IMR-90 (cell line): ENCODE measurements at regions not wholly inside any gene's neighbourhood (a gene's known extent, or its start where the extent isn't known, plus 50 kb on each side); places are given as distances from the start of the nearest gene placed in this dataset.

ENCODE experiments used
- ATAC-seq: fragments of 200-7000 bp; cut with Tn5 transposase; 2 replicates; pipeline ENCODE4 v1.9.1; 2020; ENCODE audit warnings: low read depth, mild to moderate bottlenecking, moderate library complexity
- BruUV-seq: library from RNA; stranded (reverse); fragments of 400-500 nt; replicated peaks from 2 replicates; lab custom pipeline; 2021; lab: Mats Ljungman, UMichigan
- CTCF ChIA-PET: fragments of 300-600 bp; formaldehyde crosslinking; extraction: SDS; loops from one replicate; lab custom pipeline; 2021; ENCODE audit warnings: antibody characterized with exemption; lab: Yijun Ruan, JAX
- POLR2A ChIA-PET: fragments of 300-600 bp; sonication (Branson Sonifier 250); formaldehyde crosslinking; loops from one replicate; lab custom pipeline; 2022; ENCODE audit warnings: antibody characterized with exemption; ENCODE audit not compliant: unreplicated experiment; lab: Charles Lee
- DNase-seq: peaks from one replicate; pipeline ENCODE4 v3.0.0; 2013
- H2AFZ ChIP-seq: replicated peaks from 2 replicates; pipeline ENCODE3; 2013; ENCODE audit warnings: low read length, mild to moderate bottlenecking; ENCODE audit not compliant: poor library complexity
- H2AK5ac ChIP-seq: 2 replicates; pipeline ENCODE4 v1.6.1; 2013; ENCODE audit warnings: low read depth, low read length, inconsistent platforms
- H2AK9ac ChIP-seq: replicated peaks from 2 replicates; pipeline ENCODE3; 2013; ENCODE audit warnings: mild to moderate bottlenecking, low read depth, low read length, moderate library complexity; ENCODE audit not compliant: poor library complexity
- H2BK120ac ChIP-seq: 2 replicates; pipeline ENCODE4 v1.6.1; 2013; ENCODE audit warnings: low read depth, low read length, inconsistent platforms
- H2BK15ac ChIP-seq: 3 replicates; pipeline ENCODE4 v1.6.1; 2013; ENCODE audit warnings: low read depth, low read length, inconsistent platforms
- H2BK20ac ChIP-seq: 2 replicates; pipeline ENCODE4 v1.6.1; 2013; ENCODE audit warnings: low read depth, mild to moderate bottlenecking, inconsistent platforms, low read length, moderate library complexity
- H2BK5ac ChIP-seq: 2 replicates; pipeline ENCODE4 v1.6.1; 2013; ENCODE audit warnings: mild to moderate bottlenecking, low read depth, low read length, inconsistent platforms; ENCODE audit not compliant: poor library complexity, severe bottlenecking
- H3K14ac ChIP-seq: replicated peaks from 2 replicates; pipeline ENCODE4 v1.6.1; 2013; ENCODE audit warnings: low read depth, low read length, inconsistent platforms
- H3K18ac ChIP-seq: 2 replicates; pipeline ENCODE4 v1.6.1; 2013; ENCODE audit warnings: low read depth, low read length, control low read depth
- H3K23ac ChIP-seq: 2 replicates; pipeline ENCODE4 v1.6.1; 2013; ENCODE audit warnings: low read depth, low read length, inconsistent platforms
- H3K27ac ChIP-seq: 2 replicates; pipeline ENCODE4 v1.5.1; 2013; ENCODE audit warnings: mild to moderate bottlenecking, control low read depth, low read length; ENCODE audit not compliant: insufficient read depth
- H3K27me3 ChIP-seq: 2 replicates; pipeline ENCODE4 v1.6.1; 2013; ENCODE audit warnings: low read length; ENCODE audit not compliant: control insufficient read depth, insufficient read depth
- H3K36me3 ChIP-seq: 2 replicates; pipeline ENCODE4 v1.6.1; 2013; ENCODE audit warnings: low read length, mixed read lengths; ENCODE audit not compliant: control insufficient read depth, insufficient read depth
- H3K4ac ChIP-seq: 2 replicates; pipeline ENCODE4 v1.6.1; 2013; ENCODE audit warnings: low read depth, low read length, inconsistent platforms
- H3K4me1 ChIP-seq: 2 replicates; pipeline ENCODE4 v1.6.1; 2013; ENCODE audit warnings: low read length, mixed read lengths; ENCODE audit not compliant: control insufficient read depth, insufficient read depth
- H3K4me2 ChIP-seq: 2 replicates; pipeline ENCODE4 v1.6.1; 2013; ENCODE audit warnings: low read depth, mild to moderate bottlenecking, control low read depth, low read length, moderate library complexity
- H3K4me3 ChIP-seq: 2 replicates; pipeline ENCODE4 v1.5.1; 2013; ENCODE audit warnings: low read depth, mild to moderate bottlenecking, control low read depth, low read length, moderate library complexity; ENCODE audit not compliant: insufficient read depth
- H3K56ac ChIP-seq: 2 replicates; pipeline ENCODE4 v1.6.1; 2013; ENCODE audit warnings: low read length, inconsistent platforms; ENCODE audit not compliant: insufficient read depth; ENCODE audit errors: extremely low read depth
- H3K79me1 ChIP-seq, 2 experiments: 2 replicates each; pipeline ENCODE4 v1.6.1; 2013; ENCODE audit warnings: low read length in 2 of 2, inconsistent platforms in 1 of 2, low read depth in 1 of 2
- H3K9ac ChIP-seq: 2 replicates; pipeline ENCODE4 v1.6.1; 2013; ENCODE audit warnings: low read depth, low read length, control low read depth
- H3K9me1 ChIP-seq: 2 replicates; pipeline ENCODE4 v1.6.1; 2013; ENCODE audit warnings: low read length, inconsistent platforms; ENCODE audit not compliant: insufficient read depth
- H3K9me3 ChIP-seq: 2 replicates; pipeline ENCODE4 v1.6.1; 2013; ENCODE audit warnings: low read length; ENCODE audit not compliant: control insufficient read depth, insufficient read depth
- H4K20me1 ChIP-seq: 2 replicates; pipeline ENCODE4 v1.6.1; 2013; ENCODE audit warnings: low read length, inconsistent platforms; ENCODE audit not compliant: insufficient read depth
- H4K5ac ChIP-seq: 2 replicates; pipeline ENCODE4 v1.6.1; 2013; ENCODE audit warnings: mild to moderate bottlenecking, low read depth, low read length, control low read depth
- H4K8ac ChIP-seq, 2 experiments: 2 replicates each; pipeline ENCODE4 v1.6.1; 2013; ENCODE audit warnings: low read depth in 2 of 2, low read length in 2 of 2, control low read depth in 1 of 2, inconsistent platforms in 1 of 2
- H4K91ac ChIP-seq: 2 replicates; pipeline ENCODE4 v1.6.1; 2013; ENCODE audit warnings: low read depth, low read length, inconsistent platforms; ENCODE audit not compliant: insufficient read depth
- BHLHE40 ChIP-seq: fragments of 150-350 bp; IDR thresholded peaks from 2 replicates; pipeline ENCODE4 v1.6.1; 2016; ENCODE audit warnings: mild to moderate bottlenecking, low read depth, low read length
- CEBPB ChIP-seq: IDR thresholded peaks from 2 replicates; pipeline ENCODE4 v1.6.1; 2012; ENCODE audit warnings: low read depth, low read length, improper control_type of control experiment
- CHD1 ChIP-seq: IDR thresholded peaks from 2 replicates; pipeline ENCODE4 v1.6.1; 2012; ENCODE audit warnings: low read depth, low read length, improper control_type of control experiment
- CTCF ChIP-seq: conservative IDR thresholded peaks from 2 replicates; pipeline ENCODE4 v1.5.1; 2012; ENCODE audit warnings: mild to moderate bottlenecking, low read depth, low read length, improper control_type of control experiment
- ELK1 ChIP-seq: fragments of 150-350 bp; IDR thresholded peaks from 2 replicates; pipeline ENCODE4 v1.6.1; 2016; ENCODE audit warnings: low read depth, mild to moderate bottlenecking, low read length, moderate library complexity, borderline replicate concordance
- FOS ChIP-seq: fragments of 150-350 bp; IDR thresholded peaks from 2 replicates; pipeline ENCODE4 v1.6.1; 2016; ENCODE audit warnings: low read depth, low read length
- MAFK ChIP-seq: IDR thresholded peaks from 2 replicates; pipeline ENCODE4 v1.6.1; 2012; ENCODE audit warnings: low read depth, low read length, improper control_type of control experiment
- MAZ ChIP-seq: IDR thresholded peaks from 2 replicates; pipeline ENCODE4 v1.6.1; 2012; ENCODE audit warnings: low read depth, mild to moderate bottlenecking, low read length, improper control_type of control experiment, moderate library complexity, borderline replicate concordance
- MXI1 ChIP-seq: IDR thresholded peaks from 2 replicates; pipeline ENCODE4 v1.6.1; 2012; ENCODE audit warnings: low read depth, mild to moderate bottlenecking, low read length, moderate library complexity, borderline replicate concordance
- NFE2L2 ChIP-seq: fragments of 150-350 bp; IDR thresholded peaks from 2 replicates; pipeline ENCODE4 v1.6.1; 2016; ENCODE audit warnings: low read depth, mild to moderate bottlenecking, low read length
- POLR2A ChIP-seq: IDR thresholded peaks from 2 replicates; pipeline ENCODE4 v1.6.1; 2012; ENCODE audit warnings: mild to moderate bottlenecking, low read depth, low read length
- RAD21 ChIP-seq: IDR thresholded peaks from 2 replicates; pipeline ENCODE4 v1.6.1; 2012; ENCODE audit warnings: low read length, improper control_type of control experiment
- RCOR1 ChIP-seq: IDR thresholded peaks from 2 replicates; pipeline ENCODE4 v1.6.1; 2012; ENCODE audit warnings: mild to moderate bottlenecking, low read length, improper control_type of control experiment; ENCODE audit not compliant: insufficient replicate concordance
- RFX5 ChIP-seq: IDR thresholded peaks from 2 replicates; pipeline ENCODE4 v1.8.0; 2012; ENCODE audit warnings: low read depth, mild to moderate bottlenecking, low read length, moderate library complexity
- SMC3 ChIP-seq: fragments of 150-350 bp; IDR thresholded peaks from 2 replicates; pipeline ENCODE4 v1.6.1; 2016; ENCODE audit warnings: low read depth, mild to moderate bottlenecking, antibody characterized with exemption, low read length, moderate library complexity
- USF2 ChIP-seq: fragments of 150-350 bp; IDR thresholded peaks from 2 replicates; pipeline ENCODE4 v1.6.1; 2017; ENCODE audit warnings: mild to moderate bottlenecking, antibody characterized with exemption, low read length, low read depth
- WGBS, 2 experiments: methylation state at CpG; one replicate each; pipeline versions ENCODE4 v1.1.5 to v1.1.7; 2013; ENCODE audit warnings: missing lambda C conversion rate in 2 of 2; ENCODE audit not compliant: insufficient read length in 1 of 2; ENCODE audit errors: extremely low coverage in 2 of 2; 5-methylcytosine and 5-hydroxymethylcytosine counted together
- dilution Hi-C: fragments of 300-500 bp; cut with HindIII; formaldehyde crosslinking; loops from one replicate; pipeline ENCODE4 v1.14.3; 2018; ENCODE audit warnings: low sequenced_read_pairs; ENCODE audit not compliant: unreplicated experiment
- in situ Hi-C: fragments of 300-500 bp; cut with MboI; formaldehyde crosslinking; loops from 3 replicates; pipeline ENCODE4 v1.14.3; 2019; ENCODE audit warnings: low sequenced_read_pairs, inconsistent platforms, mixed read lengths
- intact Hi-C: fragments of 100-400 bp; cut with micrococcal nuclease; formaldehyde crosslinking; loops from 2 replicates; pipeline ENCODE4 v1.10.0; 2022

- no TSS peak for BruUV-seq
- dilution Hi-C loops, result no loop called here
Observed at GRCh38 chr18:73879328-73879727, 268.3 kb downstream of the FBXO15 start.

More at GRCh38 chr18:73879328-73879727, 268.3 kb downstream of the FBXO15 start:
- no peak for TF ChIP-seq RFX5
- no peak for TF ChIP-seq MXI1
- no peak for TF ChIP-seq CEBPB
- no peak for TF ChIP-seq NFE2L2
- TF ChIP-seq POLR2A, result no peak
- TF ChIP-seq RCOR1, result no peak
- TF ChIP-seq BHLHE40, result no peak
- no peak for TF ChIP-seq RAD21
- no peak for TF ChIP-seq USF2
- no peak for TF ChIP-seq CHD1
- TF ChIP-seq SMC3, result no peak
- no peak for TF ChIP-seq FOS
- TF ChIP-seq ELK1, result no peak
- no peak for TF ChIP-seq CTCF
- no peak for TF ChIP-seq MAZ
- TF ChIP-seq MAFK, result no peak
- peak overlapping the region; percentile 20; the same call in 1 of the 2 replicates for H2BK120ac ChIP-seq
- DNase-seq (peak; percentile 13), ATAC-seq (peak; percentile 60)
- peak overlapping the region; percentile 49; the same call in 1 of the 2 replicates for H3K4me2 ChIP-seq
- H3K9ac ChIP-seq, result no peak overlapping the region
- no peaks in the 10 kb centered on the region for H3K9me3 ChIP-seq
- H3K27ac ChIP-seq, result no peak overlapping the region
- H2AK5ac ChIP-seq, result no peak overlapping the region
- H3K56ac ChIP-seq, result no peak overlapping the region
- ChIA-PET POLR2A (no interaction called here), CTCF (no interaction called here)
- in situ Hi-C loops (no loop called here), intact Hi-C loops (no loop called here)
- no peak overlapping the region for H2AFZ ChIP-seq
- H3K4me1 ChIP-seq, result peaks cover 8% of the 10 kb centered on the region; the same call in 1 of the 2 replicates
- no peak overlapping the region for H3K23ac ChIP-seq
- no peaks in the 10 kb centered on the region for H3K36me3 ChIP-seq
- no peak overlapping the region for H4K5ac ChIP-seq
- no peak overlapping the region for H2AK9ac ChIP-seq
- H3K9me1 ChIP-seq, result peaks cover 6% of the 10 kb centered on the region; the same call in 1 of the 2 replicates
- H2BK5ac ChIP-seq, result peak overlapping the region; percentile 39
- no peak overlapping the region for H3K4me3 ChIP-seq
- no CpG with 5 or more reads among the region's 1 CpG for WGBS, 2 experiments
- H2BK20ac ChIP-seq, result no peak overlapping the region
- no peaks in the 10 kb centered on the region for H4K20me1 ChIP-seq
- no peak overlapping the region for H4K8ac ChIP-seq
- H2BK15ac ChIP-seq, result no peak overlapping the region
- H3K27me3 ChIP-seq, result no peaks in the 10 kb centered on the region
- no peak overlapping the region; the same call in 1 of the 2 replicates for H3K4ac ChIP-seq
- H4K91ac ChIP-seq, result 0 out of 2 replicates have a peak overlapping the region, but pooled peaks have one; percentile 23
- peak overlapping the region; percentile 52; the same call in 1 of the 2 replicates for H3K18ac ChIP-seq
- no peaks in the 10 kb centered on the region for H3K79me1 ChIP-seq
- H3K14ac ChIP-seq, result no peak overlapping the region
